Coronary artery (tissue), 2 donors: ENCODE measurements at regions not wholly inside any gene's neighbourhood (a gene's known extent, or its start where the extent isn't known, plus 50 kb on each side); places are given as distances from the start of the nearest gene placed in this dataset.

Experiments used
- DNase-seq: peaks from one replicate; pipeline ENCODE4 v3.0.0-alpha.2; 2017; ENCODE audit warnings: low spot score
- H3K27ac ChIP-seq, 2 donors: fragments of 200-600 bp; sonication (generic); one replicate each; pipeline ENCODE4 v1.5.1; 2016 to 2019
- H3K4me3 ChIP-seq: fragments of 200-600 bp; sonication (generic); 2 replicates; pipeline ENCODE4 v1.5.1; 2016; ENCODE audit warnings: mild to moderate bottlenecking, moderate library complexity
- TF ChIP-seq, protein P1 (sequence below): fragments of 200-600 bp; sonication (generic); IDR thresholded peaks from one replicate; pipeline ENCODE4 v1.5.1; 2019; ENCODE audit warnings: antibody characterized with exemption

DNA sequence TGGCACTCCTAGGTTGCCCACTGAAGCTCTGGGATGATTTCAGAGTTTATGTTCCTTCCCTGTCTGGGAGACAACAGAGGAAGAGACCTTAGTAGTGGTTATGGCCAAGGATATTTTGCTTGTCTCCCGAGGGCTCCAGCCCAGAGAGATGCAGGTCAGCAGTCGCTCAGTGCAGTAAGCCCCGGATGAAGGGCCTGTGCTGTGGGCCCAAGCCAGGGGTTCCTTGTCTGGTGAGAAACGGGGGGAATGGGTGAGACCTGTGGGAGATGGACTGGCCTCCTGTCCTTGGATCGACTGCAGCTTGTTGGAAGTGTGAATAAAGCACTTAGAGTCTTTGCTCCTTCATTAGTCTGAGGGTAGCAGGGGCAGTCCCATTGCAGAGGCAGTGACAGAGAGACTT lies 260.7 kb upstream of the RIOK2 start:
- TF ChIP-seq, protein P1, sequence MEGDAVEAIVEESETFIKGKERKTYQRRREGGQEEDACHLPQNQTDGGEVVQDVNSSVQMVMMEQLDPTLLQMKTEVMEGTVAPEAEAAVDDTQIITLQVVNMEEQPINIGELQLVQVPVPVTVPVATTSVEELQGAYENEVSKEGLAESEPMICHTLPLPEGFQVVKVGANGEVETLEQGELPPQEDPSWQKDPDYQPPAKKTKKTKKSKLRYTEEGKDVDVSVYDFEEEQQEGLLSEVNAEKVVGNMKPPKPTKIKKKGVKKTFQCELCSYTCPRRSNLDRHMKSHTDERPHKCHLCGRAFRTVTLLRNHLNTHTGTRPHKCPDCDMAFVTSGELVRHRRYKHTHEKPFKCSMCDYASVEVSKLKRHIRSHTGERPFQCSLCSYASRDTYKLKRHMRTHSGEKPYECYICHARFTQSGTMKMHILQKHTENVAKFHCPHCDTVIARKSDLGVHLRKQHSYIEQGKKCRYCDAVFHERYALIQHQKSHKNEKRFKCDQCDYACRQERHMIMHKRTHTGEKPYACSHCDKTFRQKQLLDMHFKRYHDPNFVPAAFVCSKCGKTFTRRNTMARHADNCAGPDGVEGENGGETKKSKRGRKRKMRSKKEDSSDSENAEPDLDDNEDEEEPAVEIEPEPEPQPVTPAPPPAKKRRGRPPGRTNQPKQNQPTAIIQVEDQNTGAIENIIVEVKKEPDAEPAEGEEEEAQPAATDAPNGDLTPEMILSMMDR: no peak
- DNase-seq: no peak
- Histone ChIP-seq H3K4me3 (no peak overlapping the region), H3K27ac (no peak overlapping the region)

DNA sequence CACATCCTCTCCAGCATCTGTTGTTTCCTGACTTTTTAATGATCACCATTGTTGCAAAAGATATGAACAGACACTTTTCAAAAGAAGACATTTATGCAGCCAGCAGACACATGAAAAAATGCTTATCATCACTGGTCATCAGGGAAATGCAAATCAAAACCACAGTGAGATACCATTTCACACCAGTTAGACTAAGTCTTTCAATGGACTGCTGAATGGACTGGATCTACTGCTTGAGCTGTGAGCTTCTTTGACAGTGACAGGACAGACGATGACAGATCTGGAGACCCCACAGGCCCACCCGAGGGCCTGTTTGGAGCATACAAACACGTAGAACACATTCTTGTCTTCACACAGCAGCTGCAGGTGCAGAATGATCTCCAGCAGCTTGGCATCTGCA lies 266.1 kb upstream of the RIOK2 start:
- TF ChIP-seq, protein P1: no peak
- no peak for DNase-seq
- Histone ChIP-seq H3K4me3 (no peak overlapping the region), H3K27ac (no peak overlapping the region)

- no peak for DNase-seq
- Histone ChIP-seq H3K4me3 (no peak overlapping the region), H3K27ac (no peak overlapping the region)
- TF ChIP-seq, protein P1: no peak
These were observed 269.6 kb upstream of the RIOK2 start for GRCh38 chr5:97452646-97453045.

DNA sequence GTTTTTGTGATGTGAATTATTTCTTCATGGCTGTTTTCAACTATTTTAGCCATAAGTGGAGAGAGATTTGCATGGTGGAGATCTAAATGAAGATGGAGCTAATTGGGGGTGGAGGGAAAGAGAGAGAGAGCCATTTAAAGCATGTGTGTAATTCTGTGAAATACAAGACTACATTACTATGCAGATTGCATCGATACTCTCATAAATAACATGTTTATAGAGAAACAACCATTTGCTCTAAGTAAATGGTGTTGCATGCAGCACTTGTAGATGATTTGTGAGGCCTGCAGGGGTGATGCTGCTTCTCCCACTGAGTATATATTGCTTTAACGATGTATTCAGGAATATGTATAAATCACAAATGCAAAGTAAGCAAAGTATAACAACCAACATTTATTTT lies 270.2 kb upstream of the RIOK2 start:
- TF ChIP-seq, protein P1: no peak
- no peak overlapping the region for H3K4me3 ChIP-seq
- H3K27ac ChIP-seq: no peak overlapping the region
- no peak for DNase-seq

- TF ChIP-seq, protein P1: no peak
- DNase-seq: no peak
- no peak overlapping the region for H3K27ac ChIP-seq
- H3K4me3 ChIP-seq: no peak overlapping the region
These were observed 271.0 kb upstream of the RIOK2 start for GRCh38 chr5:97454015-97454414.

DNA sequence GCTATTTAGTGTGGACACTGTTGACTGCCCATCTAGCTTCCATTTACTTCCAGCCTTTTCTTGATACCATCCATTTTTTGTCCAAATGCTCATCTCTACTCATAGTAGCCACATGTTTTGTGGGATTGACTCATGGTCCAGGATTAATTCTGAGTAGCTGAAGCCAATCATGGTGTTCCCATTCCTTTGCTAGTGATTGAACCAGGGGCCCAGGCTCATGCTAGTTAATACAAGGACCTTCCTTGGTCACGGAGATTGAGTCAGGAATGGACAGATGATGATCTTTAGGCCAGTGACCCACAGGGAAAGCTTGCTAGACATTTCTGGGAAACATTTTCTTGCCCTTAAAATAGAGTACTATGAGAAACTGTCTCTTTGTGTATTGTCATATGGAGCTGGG lies 272.9 kb upstream of the RIOK2 start:
- Histone ChIP-seq H3K4me3 (no peak overlapping the region), H3K27ac (no peak overlapping the region)
- DNase-seq: no peak
- TF ChIP-seq, protein P1: no peak

DNA sequence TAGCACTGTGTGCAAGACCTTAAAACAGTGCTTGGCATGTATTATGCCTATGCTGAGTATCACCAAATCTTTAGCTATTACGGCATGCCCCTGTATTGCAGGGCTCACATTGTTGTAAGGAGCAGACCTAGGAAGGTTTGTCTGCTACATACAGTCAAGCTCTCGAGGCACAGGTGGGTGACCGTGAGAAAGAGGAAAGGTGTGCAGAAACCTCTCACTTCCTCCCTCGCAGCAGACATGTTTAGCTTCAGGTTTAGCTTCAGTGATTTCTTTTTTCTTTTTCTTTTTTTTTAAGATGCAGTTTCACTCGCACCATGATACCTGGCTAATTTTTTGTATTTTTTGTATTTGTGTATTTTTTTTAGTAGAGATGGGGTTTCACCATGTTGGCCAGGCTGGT lies 275.8 kb upstream of the RIOK2 start:
- Histone ChIP-seq H3K4me3 (no peak overlapping the region), H3K27ac (no peak overlapping the region)
- DNase-seq: no peak
- TF ChIP-seq, protein P1: no peak
